H1 (cell line): ENCODE measurements at regions not wholly inside any gene's neighbourhood (a gene's known extent, or its start where the extent isn't known, plus 50 kb on each side); places are given as distances from the start of the nearest gene placed in this dataset.

Source experiments
- CTCF ChIA-PET: fragments of 300-600 bp; sonication (Branson Sonifier 250); formaldehyde crosslinking; loops from one replicate; lab custom pipeline; 2021; ENCODE audit not compliant: partially characterized antibody; lab: Charles Lee
- POLR2A ChIA-PET: fragments of 300-600 bp; sonication (Branson Sonifier 250); formaldehyde crosslinking; loops from one replicate; lab custom pipeline; 2021; ENCODE audit warnings: inconsistent platforms; ENCODE audit not compliant: partially characterized antibody; lab: Charles Lee
- DNase-seq, 2 experiments: peaks; one replicate each; pipeline versions ENCODE4 v3.0.0 to v3.0.0-alpha.2; 2010 to 2022; ENCODE audit warnings: low spot score in 2 of 2, low read depth in 1 of 2, mixed read lengths in 1 of 2
- FAIRE-seq: peaks from 2 replicates; lab custom pipeline; 2011; peaks lifted over from hg19 to GRCh38; lab: Jason Lieb, UNC
- H2AFZ ChIP-seq: 2 replicates; pipeline ENCODE4 v1.8.1; 2012; ENCODE audit warnings: low read length, inconsistent platforms
- H2AK5ac ChIP-seq: 2 replicates; pipeline ENCODE4 v1.6.1; 2013; ENCODE audit warnings: low read depth, low read length
- H2BK120ac ChIP-seq: replicated peaks from 2 replicates; pipeline ENCODE3; 2013; ENCODE audit warnings: low read depth, low read length, inconsistent platforms
- H2BK12ac ChIP-seq: 2 replicates; pipeline ENCODE4 v1.6.1; 2013; ENCODE audit warnings: low read depth, low read length
- H2BK15ac ChIP-seq: 2 replicates; pipeline ENCODE4 v1.6.1; 2013; ENCODE audit warnings: low read length
- H2BK20ac ChIP-seq: 2 replicates; pipeline ENCODE4 v1.6.1; 2013; ENCODE audit warnings: low read length
- H2BK5ac ChIP-seq: 2 replicates; pipeline ENCODE4 v1.6.1; 2013; ENCODE audit warnings: low read depth, low read length
- H3K14ac ChIP-seq: 2 replicates; pipeline ENCODE4 v1.6.1; 2013; ENCODE audit warnings: inconsistent platforms; ENCODE audit not compliant: insufficient read length
- H3K18ac ChIP-seq: 2 replicates; pipeline ENCODE4 v1.6.1; 2013; ENCODE audit warnings: low read length; ENCODE audit errors: extremely low read depth
- H3K23ac ChIP-seq: 2 replicates; pipeline ENCODE4 v1.6.1; 2013; ENCODE audit warnings: inconsistent platforms; ENCODE audit not compliant: insufficient read length
- H3K23me2 ChIP-seq: 2 replicates; pipeline ENCODE4 v1.6.1; 2013; ENCODE audit warnings: low read depth, low read length
- H3K27ac ChIP-seq: 2 replicates; pipeline ENCODE4 v1.6.1; 2011; ENCODE audit warnings: low read depth, low read length, inconsistent platforms
- H3K27me3 ChIP-seq, 4 experiments: replicated peaks in 1 of 4; 1 replicate in 1 of 4; 2 replicates in 3 of 4; pipeline versions ENCODE4 v1.6.1 to v1.8.1; 2011 to 2013; ENCODE audit warnings: low read length in 3 of 4, mild to moderate bottlenecking in 3 of 4, inconsistent platforms in 2 of 4, mixed read lengths in 2 of 4, moderate library complexity in 1 of 4; ENCODE audit not compliant: control insufficient read depth in 3 of 4, insufficient read depth in 3 of 4; ENCODE audit errors: extremely low read depth in 1 of 4
- H3K36me3 ChIP-seq, 4 experiments: 2 replicates each; pipeline versions ENCODE4 v1.6.1 to v1.8.1; 2011 to 2013; ENCODE audit warnings: mild to moderate bottlenecking in 4 of 4, low read length in 3 of 4, moderate library complexity in 2 of 4, control low read depth in 1 of 4, inconsistent platforms in 1 of 4; ENCODE audit not compliant: insufficient read depth in 4 of 4, control insufficient read depth in 2 of 4
- H3K4ac ChIP-seq: replicated peaks from 2 replicates; pipeline ENCODE3; 2013; ENCODE audit warnings: low read length, low read depth, mixed read lengths, inconsistent platforms; ENCODE audit not compliant: insufficient read length
- H3K4me1 ChIP-seq, 4 experiments: replicated peaks in 1 of 4; 1 replicate in 1 of 4; 2 replicates in 3 of 4; pipeline versions ENCODE4 v1.6.1 to v1.8.1; 2011 to 2013; ENCODE audit warnings: low read length in 3 of 4, inconsistent platforms in 2 of 4, mixed read lengths in 1 of 4; ENCODE audit not compliant: insufficient read depth in 4 of 4, control insufficient read depth in 3 of 4
- H3K4me2 ChIP-seq, 2 experiments: 2 replicates each; pipeline versions ENCODE4 v1.6.1 to v1.8.1; 2011 to 2013; ENCODE audit warnings: low read depth in 2 of 2, low read length in 2 of 2, control low read depth in 1 of 2, inconsistent platforms in 1 of 2, mild to moderate bottlenecking in 1 of 2; ENCODE audit not compliant: insufficient read depth in 1 of 2
- H3K4me3 ChIP-seq, 4 experiments: fragments of 200-600, 300-600 bp in 1 of 4; sonication (generic), shearing (Covaris generic), sonication (Bioruptor Twin) in 1 of 4; 2 replicates each; pipeline versions ENCODE4 v1.5.1 to v1.8.1; 2011 to 2016; ENCODE audit warnings: low read length in 4 of 4, low read depth in 3 of 4, control low read depth in 2 of 4, inconsistent platforms in 2 of 4, mild to moderate bottlenecking in 2 of 4, mixed read lengths in 1 of 4, moderate library complexity in 1 of 4; ENCODE audit not compliant: insufficient read depth in 2 of 4; ENCODE audit errors: extremely low read depth in 1 of 4
- H3K56ac ChIP-seq: replicated peaks from 2 replicates; pipeline ENCODE3; 2013; ENCODE audit warnings: low read depth, mild to moderate bottlenecking, mixed read lengths, low read length, inconsistent platforms; ENCODE audit not compliant: insufficient read length
- H3K79me1 ChIP-seq: 2 replicates; pipeline ENCODE4 v1.6.1; 2013; ENCODE audit warnings: low read depth, low read length, control low read depth
- H3K79me2 ChIP-seq, 2 experiments: 2 replicates each; pipeline versions ENCODE4 v1.6.1 to v1.8.1; 2012 to 2013; ENCODE audit warnings: low read length in 2 of 2, mild to moderate bottlenecking in 2 of 2, inconsistent platforms in 1 of 2; ENCODE audit not compliant: insufficient read depth in 2 of 2, control insufficient read depth in 1 of 2
- H3K9ac ChIP-seq, 4 experiments: replicated peaks in 1 of 4; 1 replicate in 1 of 4; 2 replicates in 3 of 4; pipeline versions ENCODE4 v1.6.1 to v1.8.1; 2011 to 2013; ENCODE audit warnings: low read depth in 3 of 4, low read length in 3 of 4, control low read depth in 2 of 4, mild to moderate bottlenecking in 2 of 4, moderate library complexity in 2 of 4, inconsistent platforms in 1 of 4; ENCODE audit errors: extremely low read depth in 1 of 4
- H3K9me3 ChIP-seq, 2 experiments: 2 replicates each; pipeline versions ENCODE4 v1.6.1 to v1.8.1; 2012 to 2013; ENCODE audit warnings: mild to moderate bottlenecking in 2 of 2, moderate library complexity in 2 of 2, control low read depth in 1 of 2, inconsistent platforms in 1 of 2, low read depth in 1 of 2, low read length in 1 of 2, mixed read lengths in 1 of 2; ENCODE audit not compliant: insufficient read depth in 2 of 2
- H4K20me1 ChIP-seq, 2 experiments: replicated peaks in 1 of 2; 2 replicates each; pipeline versions ENCODE3 to v1.8.1; 2011 to 2013; ENCODE audit warnings: inconsistent platforms in 2 of 2, low read length in 2 of 2, mild to moderate bottlenecking in 1 of 2; ENCODE audit not compliant: insufficient read depth in 2 of 2, control insufficient read depth in 1 of 2
- H4K5ac ChIP-seq: 2 replicates; pipeline ENCODE4 v1.6.1; 2013; ENCODE audit warnings: low read length, low read depth, mixed read lengths, inconsistent platforms; ENCODE audit not compliant: insufficient read length
- H4K8ac ChIP-seq: 2 replicates; pipeline ENCODE4 v1.8.0; 2013; ENCODE audit warnings: mild to moderate bottlenecking, moderate library complexity, low read length, inconsistent platforms; ENCODE audit not compliant: insufficient read depth; ENCODE audit errors: extremely low read depth
- H4K91ac ChIP-seq: replicated peaks from 2 replicates; pipeline ENCODE3; 2013; ENCODE audit warnings: low read length, mixed read lengths, inconsistent platforms; ENCODE audit not compliant: insufficient read length
- ATF2 ChIP-seq: IDR thresholded peaks from 2 replicates; pipeline ENCODE4 v1.6.1; 2012; ENCODE audit warnings: low read length, inconsistent platforms
- CBX5 ChIP-seq: fragments of 300-800, 300-1000 bp; sonication (generic); IDR thresholded peaks from 2 replicates; pipeline ENCODE4 v1.7.1; 2016; ENCODE audit warnings: antibody characterized with exemption, low read length, low read depth
- EZH2 ChIP-seq: fragments of 200-600 bp; sonication (generic); IDR thresholded peaks from 2 replicates; pipeline ENCODE4 v1.7.1; 2012; ENCODE audit warnings: low read depth, mild to moderate bottlenecking, moderate library complexity, low read length, inconsistent platforms; ENCODE audit not compliant: severe bottlenecking
- FOSL1 ChIP-seq: IDR thresholded peaks from 2 replicates; pipeline ENCODE4 v1.6.1; 2011; ENCODE audit warnings: mild to moderate bottlenecking, low read depth, low read length, moderate library complexity; ENCODE audit not compliant: insufficient read depth
- GTF2F1 ChIP-seq: IDR thresholded peaks from 2 replicates; pipeline ENCODE4 v1.6.1; 2012; ENCODE audit warnings: low read depth, low read length, improper control_type of control experiment, borderline replicate concordance
- HDAC2 ChIP-seq, 2 experiments: fragments of 300-600 bp in 1 of 2; sonication (generic) in 1 of 2; IDR thresholded peaks; 2 replicates each; pipeline ENCODE4 v1.6.1; 2011 to 2012; ENCODE audit warnings: low read depth in 2 of 2, low read length in 2 of 2, mild to moderate bottlenecking in 2 of 2, moderate library complexity in 2 of 2, borderline replicate concordance in 1 of 2, inconsistent platforms in 1 of 2
- KDM1A ChIP-seq: fragments of 200-600, 300-600 bp; sonication (generic); IDR thresholded peaks from 2 replicates; pipeline ENCODE4 v1.7.1; 2016; ENCODE audit warnings: mild to moderate bottlenecking, low read length, borderline replicate concordance
- KDM5A ChIP-seq: fragments of 200-600 bp; IDR thresholded peaks from 2 replicates; pipeline ENCODE4 v1.7.1; 2012; ENCODE audit warnings: mild to moderate bottlenecking, low read length, inconsistent platforms, mixed read lengths
- MAFK ChIP-seq: IDR thresholded peaks from 2 replicates; pipeline ENCODE4 v1.6.1; 2012; ENCODE audit warnings: low read depth, mild to moderate bottlenecking, improper control_type of control experiment, low read length
- NANOG ChIP-seq: IDR thresholded peaks from 2 replicates; pipeline ENCODE4 v1.6.1; 2011; ENCODE audit warnings: low read length, low read depth, mild to moderate bottlenecking, inconsistent platforms; ENCODE audit not compliant: insufficient read depth, poor library complexity, severe bottlenecking
- RXRA ChIP-seq: IDR thresholded peaks from 2 replicates; pipeline ENCODE4 v1.6.1; 2011; ENCODE audit warnings: low read depth, mild to moderate bottlenecking, low read length, moderate library complexity; ENCODE audit not compliant: insufficient read depth
- WGBS, 2 experiments: shearing (Covaris generic) in 1 of 2; methylation state at CpG; one replicate each; pipeline versions ENCODE4 v1.1.6 to v1.1.7; 2013 to 2015; ENCODE audit warnings: low lambda C conversion rate in 2 of 2, mixed read lengths in 2 of 2, inconsistent platforms in 1 of 2, low coverage in 1 of 2, missing lambda C conversion rate in 1 of 2; ENCODE audit not compliant: insufficient replicate concordance in 2 of 2, insufficient coverage in 1 of 2, insufficient read length in 1 of 2; ENCODE audit errors: extremely low coverage in 1 of 2, missing lambda C conversion rate in 1 of 2; 5-methylcytosine and 5-hydroxymethylcytosine counted together

DNA sequence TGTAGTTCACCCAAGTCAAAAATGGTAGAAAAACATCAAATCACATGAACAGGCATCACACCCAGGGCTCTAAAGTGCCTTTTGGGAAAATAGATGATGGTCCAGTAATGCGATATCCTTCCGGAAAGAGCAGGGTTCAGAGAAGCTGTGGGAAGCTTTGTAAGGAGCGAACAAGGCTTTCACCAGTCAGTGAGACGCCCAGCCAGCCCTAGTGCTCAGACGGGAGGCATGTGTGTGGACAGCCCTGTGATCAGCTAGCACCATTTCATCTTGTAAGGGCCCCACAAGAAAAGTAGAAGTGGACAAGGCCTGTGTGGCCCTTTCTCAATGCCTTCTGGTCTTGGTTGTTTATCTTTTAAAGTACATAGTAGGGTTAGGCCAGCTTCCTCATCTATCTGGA is 76.1 kb downstream of the SMIM21 start:
- Histone ChIP-seq H3K4me2 (no peak overlapping the region; a peak in 1 of 4 replicates), H3K23me2 (no peaks in the 10 kb centered on the region), H3K27ac (no peak overlapping the region), H4K20me1 (no peaks in the 10 kb centered on the region), H3K9me3 (peaks cover 31 to 33% of the 10 kb centered on the region in 2 experiments), H2AFZ (no peak overlapping the region), H3K14ac (no peak overlapping the region), H3K9ac (no peak overlapping the region), H2AK5ac (no peak overlapping the region), H3K18ac (no peak overlapping the region), H3K4me3 (no peak overlapping the region), H4K91ac (peak overlapping the region; percentile 61), H3K4me1 (peaks cover 2 to 22% (median 8%) of the 10 kb centered on the region in 4 experiments; a peak in 6 of 7 replicates), H3K79me1 (no peaks in the 10 kb centered on the region), H3K36me3 (peaks cover 0 to 6% (median 0%) of the 10 kb centered on the region in 4 experiments; a peak in 2 of 8 replicates), H4K8ac (no peak overlapping the region), H2BK12ac (peak overlapping the region; percentile 40; the same call in 1 of the 2 replicates), H3K4ac (peak overlapping the region; percentile 49), H2BK120ac (no peak overlapping the region), H2BK15ac (no peak overlapping the region), H2BK20ac (no peak overlapping the region), H3K23ac (no peak overlapping the region), H3K27me3 (peaks cover 0 to 2% (median 0%) of the 10 kb centered on the region in 4 experiments; a peak in 2 of 7 replicates), H3K79me2 (no peaks in the 10 kb centered on the region), H2BK5ac (no peak overlapping the region), H3K56ac (no peak overlapping the region), H4K5ac (no peak overlapping the region)
- FAIRE-seq (no peak), DNase-seq (no peak)
- ChIA-PET POLR2A (no interaction called here), CTCF (no interaction called here)
- 96% methylated on average over 5 of the region's 5 CpGs; no CpG with 5 or more reads in 1 of the 2 experiments for WGBS, 2 experiments
- TF ChIP-seq HDAC2 (IDR thresholded peaks at IDR 0.05; ENCODE audit: borderline replicate concordance in 1 of 2, low read depth in 2 of 2, low read length in 2 of 2) (no peak), ATF2 (no peak), CBX5 (no peak), GTF2F1 (no peak), EZH2 (no peak), RXRA (no peak), KDM5A (no peak), FOSL1 (no peak), NANOG (no peak), MAFK (no peak), KDM1A (no peak)
